ENCODE measurements at regions not wholly inside any gene's neighbourhood (a gene's known extent, or its start where the extent isn't known, plus 50 kb on each side); places are given as distances from the start of the nearest gene placed in this dataset.

DNA sequence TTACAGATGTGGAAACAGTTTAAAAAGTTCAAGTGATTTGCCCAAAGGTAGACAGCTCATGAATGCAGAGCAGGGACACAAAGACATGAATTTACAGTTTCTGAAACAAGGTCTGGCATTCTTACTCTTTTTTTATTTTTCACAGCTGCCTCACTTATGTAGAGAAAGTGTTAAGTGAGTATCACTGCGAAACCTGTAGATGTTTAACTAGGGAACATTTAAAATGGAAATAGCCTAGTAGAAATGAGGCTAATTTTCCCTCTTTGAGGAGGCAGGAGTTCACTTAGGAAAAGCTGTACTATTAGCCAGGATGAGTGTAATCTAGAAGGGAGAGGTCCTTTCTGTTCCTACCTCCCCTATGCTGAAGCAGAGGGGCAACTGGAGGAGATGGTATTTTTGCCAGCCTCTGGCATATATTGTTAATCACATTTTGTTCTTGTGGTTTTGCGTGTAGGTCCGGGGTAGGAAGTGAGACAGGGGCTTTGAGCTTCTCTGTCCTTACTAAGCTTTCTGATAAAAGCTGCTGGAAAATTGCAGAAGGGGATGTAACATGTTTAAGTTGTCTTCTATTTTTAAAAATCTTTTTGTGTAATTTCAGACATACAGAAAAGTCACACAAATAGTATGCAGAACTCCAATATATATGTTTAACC is 492.8 kb upstream of the NR3C2 start:
- no peak for TF ChIP-seq ZFP30 (CRISPR knock-in tag; IDR thresholded peaks at IDR 0.05)
- no peak for TF ChIP-seq RARB (CRISPR knock-in tag; IDR thresholded peaks at IDR 0.05)
- TF ChIP-seq SNAI2 (CRISPR knock-in tag; IDR thresholded peaks at IDR 0.05): no peak
- no peak for TF ChIP-seq OSR1 (CRISPR knock-in tag; IDR thresholded peaks at IDR 0.05)
- TF ChIP-seq, protein P1, sequence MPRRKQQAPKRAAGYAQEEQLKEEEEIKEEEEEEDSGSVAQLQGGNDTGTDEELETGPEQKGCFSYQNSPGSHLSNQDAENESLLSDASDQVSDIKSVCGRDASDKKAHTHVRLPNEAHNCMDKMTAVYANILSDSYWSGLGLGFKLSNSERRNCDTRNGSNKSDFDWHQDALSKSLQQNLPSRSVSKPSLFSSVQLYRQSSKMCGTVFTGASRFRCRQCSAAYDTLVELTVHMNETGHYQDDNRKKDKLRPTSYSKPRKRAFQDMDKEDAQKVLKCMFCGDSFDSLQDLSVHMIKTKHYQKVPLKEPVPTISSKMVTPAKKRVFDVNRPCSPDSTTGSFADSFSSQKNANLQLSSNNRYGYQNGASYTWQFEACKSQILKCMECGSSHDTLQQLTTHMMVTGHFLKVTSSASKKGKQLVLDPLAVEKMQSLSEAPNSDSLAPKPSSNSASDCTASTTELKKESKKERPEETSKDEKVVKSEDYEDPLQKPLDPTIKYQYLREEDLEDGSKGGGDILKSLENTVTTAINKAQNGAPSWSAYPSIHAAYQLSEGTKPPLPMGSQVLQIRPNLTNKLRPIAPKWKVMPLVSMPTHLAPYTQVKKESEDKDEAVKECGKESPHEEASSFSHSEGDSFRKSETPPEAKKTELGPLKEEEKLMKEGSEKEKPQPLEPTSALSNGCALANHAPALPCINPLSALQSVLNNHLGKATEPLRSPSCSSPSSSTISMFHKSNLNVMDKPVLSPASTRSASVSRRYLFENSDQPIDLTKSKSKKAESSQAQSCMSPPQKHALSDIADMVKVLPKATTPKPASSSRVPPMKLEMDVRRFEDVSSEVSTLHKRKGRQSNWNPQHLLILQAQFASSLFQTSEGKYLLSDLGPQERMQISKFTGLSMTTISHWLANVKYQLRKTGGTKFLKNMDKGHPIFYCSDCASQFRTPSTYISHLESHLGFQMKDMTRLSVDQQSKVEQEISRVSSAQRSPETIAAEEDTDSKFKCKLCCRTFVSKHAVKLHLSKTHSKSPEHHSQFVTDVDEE (CRISPR knock-in tag; IDR thresholded peaks at IDR 0.05): no peak
- TF ChIP-seq, protein P2, sequence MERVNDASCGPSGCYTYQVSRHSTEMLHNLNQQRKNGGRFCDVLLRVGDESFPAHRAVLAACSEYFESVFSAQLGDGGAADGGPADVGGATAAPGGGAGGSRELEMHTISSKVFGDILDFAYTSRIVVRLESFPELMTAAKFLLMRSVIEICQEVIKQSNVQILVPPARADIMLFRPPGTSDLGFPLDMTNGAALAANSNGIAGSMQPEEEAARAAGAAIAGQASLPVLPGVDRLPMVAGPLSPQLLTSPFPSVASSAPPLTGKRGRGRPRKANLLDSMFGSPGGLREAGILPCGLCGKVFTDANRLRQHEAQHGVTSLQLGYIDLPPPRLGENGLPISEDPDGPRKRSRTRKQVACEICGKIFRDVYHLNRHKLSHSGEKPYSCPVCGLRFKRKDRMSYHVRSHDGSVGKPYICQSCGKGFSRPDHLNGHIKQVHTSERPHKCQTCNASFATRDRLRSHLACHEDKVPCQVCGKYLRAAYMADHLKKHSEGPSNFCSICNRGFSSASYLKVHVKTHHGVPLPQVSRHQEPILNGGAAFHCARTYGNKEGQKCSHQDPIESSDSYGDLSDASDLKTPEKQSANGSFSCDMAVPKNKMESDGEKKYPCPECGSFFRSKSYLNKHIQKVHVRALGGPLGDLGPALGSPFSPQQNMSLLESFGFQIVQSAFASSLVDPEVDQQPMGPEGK (CRISPR knock-in tag; IDR thresholded peaks at IDR 0.05; ENCODE audit: borderline replicate concordance): no peak
- TF ChIP-seq, protein P3, sequence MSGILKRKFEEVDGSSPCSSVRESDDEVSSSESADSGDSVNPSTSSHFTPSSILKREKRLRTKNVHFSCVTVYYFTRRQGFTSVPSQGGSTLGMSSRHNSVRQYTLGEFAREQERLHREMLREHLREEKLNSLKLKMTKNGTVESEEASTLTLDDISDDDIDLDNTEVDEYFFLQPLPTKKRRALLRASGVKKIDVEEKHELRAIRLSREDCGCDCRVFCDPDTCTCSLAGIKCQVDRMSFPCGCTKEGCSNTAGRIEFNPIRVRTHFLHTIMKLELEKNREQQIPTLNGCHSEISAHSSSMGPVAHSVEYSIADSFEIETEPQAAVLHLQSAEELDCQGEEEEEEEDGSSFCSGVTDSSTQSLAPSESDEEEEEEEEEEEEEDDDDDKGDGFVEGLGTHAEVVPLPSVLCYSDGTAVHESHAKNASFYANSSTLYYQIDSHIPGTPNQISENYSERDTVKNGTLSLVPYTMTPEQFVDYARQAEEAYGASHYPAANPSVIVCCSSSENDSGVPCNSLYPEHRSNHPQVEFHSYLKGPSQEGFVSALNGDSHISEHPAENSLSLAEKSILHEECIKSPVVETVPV (CRISPR knock-in tag; IDR thresholded peaks at IDR 0.05): no peak
- no peak for TF ChIP-seq ZFP3 (CRISPR knock-in tag; IDR thresholded peaks at IDR 0.05)
- TF ChIP-seq, protein P4, sequence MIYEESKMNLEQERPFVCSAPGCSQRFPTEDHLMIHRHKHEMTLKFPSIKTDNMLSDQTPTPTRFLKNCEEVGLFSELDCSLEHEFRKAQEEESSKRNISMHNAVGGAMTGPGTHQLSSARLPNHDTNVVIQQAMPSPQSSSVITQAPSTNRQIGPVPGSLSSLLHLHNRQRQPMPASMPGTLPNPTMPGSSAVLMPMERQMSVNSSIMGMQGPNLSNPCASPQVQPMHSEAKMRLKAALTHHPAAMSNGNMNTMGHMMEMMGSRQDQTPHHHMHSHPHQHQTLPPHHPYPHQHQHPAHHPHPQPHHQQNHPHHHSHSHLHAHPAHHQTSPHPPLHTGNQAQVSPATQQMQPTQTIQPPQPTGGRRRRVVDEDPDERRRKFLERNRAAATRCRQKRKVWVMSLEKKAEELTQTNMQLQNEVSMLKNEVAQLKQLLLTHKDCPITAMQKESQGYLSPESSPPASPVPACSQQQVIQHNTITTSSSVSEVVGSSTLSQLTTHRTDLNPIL (CRISPR knock-in tag; IDR thresholded peaks at IDR 0.05; ENCODE audit: low read depth): no peak
- no peak for TF ChIP-seq ZNF8 (CRISPR knock-in tag; IDR thresholded peaks at IDR 0.05)
- no peak for TF ChIP-seq ZNF565 (CRISPR knock-in tag; conservative IDR thresholded peaks at IDR 0.05; ENCODE audit: low read depth)
- no peak for TF ChIP-seq ZNF70 (CRISPR knock-in tag; IDR thresholded peaks at IDR 0.05)
- no peak for TF ChIP-seq ZC3H10 (CRISPR knock-in tag; IDR thresholded peaks at IDR 0.05)
- TF ChIP-seq TCF4 (CRISPR knock-in tag; IDR thresholded peaks at IDR 0.05; ENCODE audit: borderline replicate concordance): no peak
- TF ChIP-seq ESRRG (CRISPR knock-in tag; IDR thresholded peaks at IDR 0.05): no peak
- no peak for TF ChIP-seq GLIS3 (CRISPR knock-in tag; IDR thresholded peaks at IDR 0.05)
- no peak for TF ChIP-seq TOX (CRISPR knock-in tag; IDR thresholded peaks at IDR 0.05; ENCODE audit: borderline replicate concordance)
- no peak for ATAC-seq

DNA sequence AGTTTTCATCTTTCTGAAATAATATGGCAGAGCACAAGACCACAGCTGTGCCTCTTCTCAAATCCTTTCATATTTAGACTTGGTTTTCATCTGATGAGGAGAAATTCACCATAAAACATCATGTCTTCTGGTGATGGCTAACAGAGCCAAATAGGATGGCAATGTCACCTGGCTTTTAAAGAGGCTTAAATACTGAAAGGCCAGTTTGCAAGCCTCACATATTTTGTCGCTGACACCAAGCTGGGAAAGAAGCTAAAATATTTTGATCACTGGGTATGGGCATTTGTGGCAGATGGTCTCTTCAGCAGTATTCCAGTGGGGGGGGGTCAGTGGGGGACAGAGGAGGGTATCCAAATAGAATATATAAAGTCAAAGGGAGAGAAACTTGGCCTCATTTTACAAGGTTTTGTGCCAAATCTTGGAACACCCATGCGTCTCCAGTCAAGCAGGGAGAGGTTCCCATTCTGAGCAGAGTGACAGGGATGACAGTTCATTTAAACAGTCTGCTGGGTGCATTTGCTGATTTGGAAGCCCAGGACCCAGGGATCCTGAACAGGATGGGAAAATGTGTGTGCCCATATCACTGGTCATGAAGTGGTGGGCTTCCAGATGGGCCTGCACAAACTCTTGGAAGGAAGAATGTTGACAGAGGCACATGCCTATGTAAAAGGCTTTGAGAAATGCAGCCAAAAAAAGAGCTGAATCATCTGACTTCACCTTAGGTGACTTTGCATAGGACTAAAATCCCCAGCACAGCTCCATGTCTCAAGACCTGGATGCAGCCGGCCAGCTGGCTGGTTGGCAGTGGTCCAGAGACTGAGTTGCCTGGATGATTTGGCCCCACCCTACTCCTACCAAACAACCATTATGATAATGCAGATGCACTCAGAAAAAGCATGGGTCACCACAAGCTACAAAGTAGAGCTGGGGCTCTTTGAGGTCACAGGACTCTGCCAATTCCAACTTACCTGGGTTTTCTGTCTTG is 484.4 kb upstream of the NR3C2 start:
- TF ChIP-seq, protein P3 (CRISPR knock-in tag; IDR thresholded peaks at IDR 0.05): no peak
- TF ChIP-seq GLIS3 (CRISPR knock-in tag; IDR thresholded peaks at IDR 0.05): no peak
- no peak for TF ChIP-seq ZNF70 (CRISPR knock-in tag; IDR thresholded peaks at IDR 0.05)
- TF ChIP-seq ZNF565 (CRISPR knock-in tag; conservative IDR thresholded peaks at IDR 0.05; ENCODE audit: low read depth): no peak
- TF ChIP-seq, protein P2 (CRISPR knock-in tag; IDR thresholded peaks at IDR 0.05; ENCODE audit: borderline replicate concordance): no peak
- TF ChIP-seq ZFP30 (CRISPR knock-in tag; IDR thresholded peaks at IDR 0.05): no peak
- no peak for TF ChIP-seq RARB (CRISPR knock-in tag; IDR thresholded peaks at IDR 0.05)
- no peak for ATAC-seq
